ENCODE measurements at regions not wholly inside any gene's neighbourhood (a gene's known extent, or its start where the extent isn't known, plus 50 kb on each side); places are given as distances from the start of the nearest gene placed in this dataset.
"Not testable (repeated sequence)": the region's sequence is repeated elsewhere in the genome, so short reads cannot be mapped to it uniquely, and the experiment has no call there.

- no peak for DNase-seq
These were observed 2493.3 kb downstream of the ARAP2 start for GRCh38 chr4:33751050-33751449.

DNA sequence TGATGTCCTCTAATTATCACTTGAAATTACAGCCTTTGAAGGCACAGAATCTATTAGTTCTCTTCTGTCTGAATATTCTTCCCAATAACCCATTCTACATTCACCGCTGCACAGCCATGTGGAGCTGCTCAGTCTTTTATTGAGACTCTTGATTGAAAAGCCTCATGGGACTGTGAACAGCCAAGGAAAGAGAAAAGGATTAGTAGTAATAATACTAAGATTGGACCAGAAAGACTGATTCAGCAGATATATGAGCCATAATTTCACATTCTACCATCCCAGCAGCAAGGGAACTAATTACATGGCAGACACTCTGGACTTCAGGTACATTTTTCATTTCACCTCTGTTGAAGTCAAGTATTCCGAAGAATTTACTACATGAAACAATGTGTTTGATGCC, 2471.7 kb downstream of the ARAP2 start:
- DNase-seq: no peak

DNA sequence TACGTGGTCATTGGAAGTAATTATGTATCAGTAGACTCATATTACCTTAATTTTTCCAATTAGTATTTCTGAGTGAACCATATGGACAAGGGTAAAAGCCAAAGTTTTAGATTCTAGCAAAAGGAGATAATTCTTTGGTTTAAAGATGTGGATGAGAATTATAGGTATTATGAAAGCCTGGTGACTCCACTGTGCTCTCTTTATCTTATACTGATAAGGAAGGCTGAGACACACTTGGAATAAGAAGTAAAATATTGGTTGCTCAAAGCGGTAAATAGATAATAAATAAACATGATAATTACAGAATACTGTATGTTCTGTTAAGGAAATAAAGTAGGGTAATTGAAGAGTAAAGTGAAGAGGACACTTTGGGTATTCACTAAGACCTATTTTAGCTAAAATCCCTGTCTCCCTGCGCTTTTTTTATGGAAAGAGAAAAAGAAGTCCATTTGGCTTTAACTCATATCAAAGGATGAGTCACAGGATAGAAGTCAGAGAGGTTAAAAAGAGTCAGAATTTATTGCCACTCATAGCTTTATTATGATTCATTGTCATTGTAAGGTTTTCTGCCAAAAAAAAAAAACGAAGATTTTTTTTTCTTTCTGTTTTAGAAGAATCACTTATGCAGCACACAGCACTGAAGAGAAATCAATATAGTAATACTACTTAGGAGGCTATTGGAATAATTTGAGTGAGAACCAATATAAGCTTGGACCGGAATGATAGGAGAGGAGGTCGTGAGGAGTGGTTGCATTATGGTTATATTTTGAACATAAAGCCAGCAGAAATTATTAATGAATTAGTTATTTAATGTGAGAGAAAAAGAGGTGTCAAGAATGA, 2463.1 kb downstream of the ARAP2 start:
- peak in 1 of 2 experiments; percentile 46 for DNase-seq

- peak in 1 of 2 experiments; percentile 13 for DNase-seq
These were observed 2458.5 kb downstream of the ARAP2 start for GRCh38 chr4:33785843-33786242.

DNA sequence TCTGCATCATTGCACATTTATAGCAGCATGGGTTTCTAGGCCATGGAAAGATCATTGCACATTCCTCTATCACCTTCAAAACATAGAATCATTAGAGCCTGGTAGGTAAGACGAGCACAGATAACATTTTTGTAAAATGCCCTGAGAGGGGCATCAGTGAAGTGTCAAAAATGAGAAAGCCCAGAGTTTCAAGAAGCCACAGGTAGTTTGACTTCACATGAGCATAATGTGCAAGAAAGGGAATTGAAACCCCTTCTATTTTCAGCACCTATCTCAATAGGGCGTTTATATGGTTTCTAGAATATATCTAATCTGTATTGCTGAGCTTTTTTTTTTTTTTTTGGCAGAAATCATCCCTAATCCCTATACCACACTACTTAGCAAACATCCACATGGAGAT, 2441.7 kb downstream of the ARAP2 start:
- DNase-seq: no peak

GRCh38 chr4:33825685-33826084, 2418.6 kb downstream of the ARAP2 start:
- no peak for DNase-seq

- not testable (repeated sequence) for DNase-seq
These were observed 2415.0 kb downstream of the ARAP2 start for GRCh38 chr4:33829356-33829755.

- DNase-seq: no peak
These were observed 2412.8 kb downstream of the ARAP2 start for GRCh38 chr4:33831442-33832066.

DNA sequence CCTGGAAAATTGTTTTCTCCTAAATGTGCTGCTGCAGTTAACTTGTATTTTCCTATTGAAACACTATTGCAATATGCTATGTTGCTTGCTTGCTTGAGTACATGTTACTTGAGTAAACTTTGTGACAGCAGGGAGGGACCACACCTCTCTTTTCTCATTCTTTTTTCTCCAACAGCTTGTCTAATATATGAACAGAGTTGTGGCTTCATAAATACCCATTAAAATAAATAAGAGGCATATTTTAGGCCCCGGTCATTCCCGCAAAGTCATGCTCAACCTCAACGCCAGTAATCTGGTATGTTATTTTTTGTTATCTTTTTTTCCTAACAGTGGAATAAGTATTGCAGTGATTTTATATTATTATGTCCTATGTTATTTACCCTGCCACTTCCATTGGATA, 2408.6 kb downstream of the ARAP2 start:
- not testable (repeated sequence) for DNase-seq

DNA sequence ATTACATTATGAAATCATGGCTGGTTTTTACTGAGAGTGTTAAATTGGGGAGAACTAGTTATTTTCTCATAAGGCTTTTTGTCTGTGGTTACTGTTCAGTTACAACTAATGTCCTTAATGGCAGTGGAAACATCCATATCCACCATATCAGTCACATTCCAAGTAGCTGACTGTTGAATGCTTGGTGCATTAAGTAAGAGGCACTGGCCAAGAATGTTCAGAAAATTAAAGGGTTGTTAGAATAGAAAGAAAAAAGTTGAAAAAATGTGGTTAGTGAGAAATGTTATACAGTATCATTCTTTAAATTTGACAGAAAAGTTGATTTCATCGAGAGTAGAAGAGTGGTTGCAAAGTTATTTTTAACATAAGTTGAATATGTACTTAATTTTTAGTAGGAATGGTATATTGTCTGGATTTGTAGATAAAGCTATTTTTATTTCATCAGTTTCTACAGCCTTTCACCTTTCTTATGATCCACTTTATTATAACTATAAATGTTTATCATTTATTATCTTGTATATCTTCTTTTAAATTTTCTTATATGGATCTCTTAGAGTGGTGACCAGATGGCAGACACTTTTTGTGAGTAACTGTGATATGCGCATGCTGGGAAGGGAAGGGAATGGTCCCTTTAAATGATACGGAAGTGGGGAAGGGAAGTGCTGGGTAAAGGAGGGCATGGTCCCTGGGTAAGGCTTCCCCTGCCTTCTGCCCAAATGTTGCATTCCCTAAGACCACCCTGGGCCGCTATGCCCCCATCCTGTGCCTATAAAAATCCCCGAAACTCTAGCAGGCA, 2407.1 kb downstream of the ARAP2 start:
- DNase-seq: no peak

- DNase-seq: no peak
These were observed 2403.2 kb downstream of the ARAP2 start for GRCh38 chr4:33841120-33841519.

DNA sequence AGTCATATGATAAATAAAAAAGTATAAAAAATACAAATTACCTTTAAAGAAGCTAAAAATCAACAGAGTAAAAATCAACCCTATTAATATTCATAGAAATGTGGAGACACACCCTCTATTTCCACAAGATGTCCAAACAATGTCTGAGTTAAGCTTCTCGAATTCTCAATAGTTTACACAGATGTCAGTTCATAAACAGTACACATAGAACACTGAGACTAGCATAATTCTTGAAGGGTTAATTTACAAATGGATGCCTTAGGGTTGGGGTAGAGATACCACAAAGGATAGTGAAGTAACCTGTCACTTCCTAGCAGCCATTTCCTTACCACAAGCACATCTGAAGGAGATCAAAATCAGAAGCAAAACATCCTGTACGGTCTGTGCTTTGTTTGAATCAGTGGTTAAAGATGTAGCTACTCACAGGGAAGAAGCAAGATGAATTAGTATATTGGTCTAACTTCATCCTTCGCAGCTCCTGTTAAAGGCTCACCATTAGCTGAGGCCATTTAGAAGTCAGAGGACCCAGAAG, 2393.9 kb downstream of the ARAP2 start:
- no peak for DNase-seq

- DNase-seq: not testable (repeated sequence)
These were observed 2390.6 kb downstream of the ARAP2 start for GRCh38 chr4:33853670-33854069.

- DNase-seq: no peak
These were observed 2379.9 kb downstream of the ARAP2 start for GRCh38 chr4:33864290-33864859.

GRCh38 chr4:33873791-33874190, 2370.5 kb downstream of the ARAP2 start:
- no peak for DNase-seq

DNA sequence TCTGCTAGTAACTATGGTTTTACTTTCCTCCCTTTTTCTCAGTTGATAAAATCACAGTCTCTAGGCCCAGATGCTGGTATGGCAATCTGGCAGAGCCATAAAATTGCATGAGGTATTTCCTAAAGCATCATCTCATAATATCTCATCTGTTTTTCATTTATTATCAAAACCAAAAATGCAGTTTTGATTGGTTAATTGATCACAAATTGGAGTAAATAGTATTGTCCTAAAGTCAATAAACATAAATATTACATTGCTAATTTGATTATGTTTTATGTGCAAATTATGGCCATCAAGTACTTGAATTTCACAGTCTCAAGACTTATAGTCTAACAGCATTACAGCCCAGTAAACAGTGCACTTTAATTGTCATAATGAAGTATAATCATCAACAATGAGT, 2365.6 kb downstream of the ARAP2 start:
- DNase-seq: no peak

- no peak for DNase-seq
These were observed 2363.1 kb downstream of the ARAP2 start for GRCh38 chr4:33881176-33881575.

DNA sequence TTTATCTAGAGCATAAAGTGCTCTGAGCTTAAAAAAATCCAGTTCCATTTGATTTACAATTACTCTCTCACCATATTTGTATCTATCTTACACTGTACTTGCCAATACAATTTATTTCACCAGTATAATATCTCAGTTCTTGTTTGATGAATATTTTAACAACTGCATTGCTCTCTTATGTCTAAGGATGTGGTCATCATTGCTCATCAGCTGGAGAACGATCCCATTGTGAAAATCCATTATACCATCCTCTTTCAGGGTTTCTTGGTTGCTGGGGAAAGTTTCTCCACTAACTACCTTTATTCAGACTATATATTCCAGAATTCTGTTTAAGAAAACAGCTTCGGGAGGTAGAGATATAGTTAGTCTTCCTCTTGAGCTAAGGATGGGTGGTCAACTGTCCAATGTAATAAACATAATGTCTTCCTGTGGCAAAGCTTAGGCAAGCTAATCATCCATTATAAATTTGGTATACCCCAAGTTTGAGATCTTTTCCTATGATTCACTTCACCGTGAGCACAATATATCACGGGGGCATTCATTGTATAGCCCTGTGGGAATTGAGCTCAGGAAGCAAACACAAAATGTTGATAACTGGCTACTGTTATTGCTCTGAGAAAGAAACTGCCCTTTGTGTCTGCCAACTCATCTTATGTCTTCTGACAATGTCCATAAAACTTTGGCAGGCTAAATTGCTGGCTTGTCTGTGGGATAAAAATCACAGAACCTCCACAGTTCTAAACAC, 2361.9 kb downstream of the ARAP2 start:
- no peak for DNase-seq

DNA sequence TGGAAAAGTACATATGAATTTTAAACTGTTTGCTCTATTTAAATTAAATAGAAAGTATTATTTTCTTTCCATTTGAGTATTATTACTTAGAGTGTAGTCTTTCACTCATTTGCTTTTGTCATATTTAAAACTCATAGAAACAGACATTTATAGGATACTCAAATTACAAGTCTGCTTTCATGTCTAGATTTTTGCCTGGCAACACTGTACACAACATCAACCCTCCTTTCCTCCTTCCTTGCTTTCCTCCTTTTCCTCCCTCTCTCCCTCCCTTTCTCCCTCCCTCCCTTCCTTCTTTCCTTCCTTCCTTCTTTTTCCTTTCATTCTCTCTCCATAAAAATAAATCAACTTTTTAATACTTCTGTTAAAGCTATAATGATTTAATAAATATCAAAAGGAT, 2361.2 kb downstream of the ARAP2 start:
- DNase-seq: no peak

DNA sequence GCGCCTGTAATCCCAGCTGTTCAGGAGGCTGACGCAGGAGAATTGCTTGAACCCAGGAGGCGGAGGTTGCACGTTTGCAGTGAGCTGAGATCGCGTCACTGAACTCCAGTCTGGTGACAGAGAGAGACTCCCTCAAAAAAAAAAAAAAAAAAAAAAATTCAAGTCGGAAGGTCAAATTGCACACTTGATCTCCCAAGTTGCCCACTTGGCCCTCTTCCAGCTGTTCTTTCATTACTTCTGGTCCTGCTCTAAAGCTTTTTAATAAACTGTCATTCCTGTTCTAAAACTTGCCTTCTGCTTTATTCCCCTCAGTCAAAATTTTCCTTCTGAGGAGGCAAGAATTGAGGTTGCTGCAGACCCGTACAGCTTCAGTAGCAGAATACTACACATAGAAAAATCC, 2358.0 kb downstream of the ARAP2 start:
- no peak for DNase-seq

DNA sequence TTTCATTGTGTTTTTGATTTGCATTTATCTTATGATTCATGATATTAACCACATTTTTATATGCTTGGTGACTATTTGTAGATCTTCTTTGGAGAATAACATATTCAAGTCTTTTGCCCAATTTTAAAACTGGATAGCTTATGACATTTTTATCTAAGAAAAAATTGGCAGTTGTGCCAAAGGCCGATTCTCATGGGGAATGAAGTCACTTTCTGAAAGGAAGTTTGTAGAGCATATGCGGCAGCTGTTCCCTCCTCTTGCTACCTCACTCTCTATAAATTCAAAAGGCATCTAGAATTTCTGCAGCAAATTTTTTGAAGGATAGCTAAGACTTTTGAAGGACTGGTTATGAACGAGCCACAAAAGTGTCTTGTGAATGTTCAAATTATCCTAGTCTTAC, 2353.5 kb downstream of the ARAP2 start:
- DNase-seq: peak in 1 of 2 experiments; percentile 30

GRCh38 chr4:33911959-33912358, 2332.4 kb downstream of the ARAP2 start:
- DNase-seq: no peak

All from NCI-H446 (cell line).